HepG2 (cell line): ENCODE measurements at regions not wholly inside any gene's neighbourhood (a gene's known extent, or its start where the extent isn't known, plus 50 kb on each side); places are given as distances from the start of the nearest gene placed in this dataset.

Experiments used
- ATAC-seq: fragments of 200-7000 bp; cut with Tn5 transposase; 3 replicates; pipeline ENCODE4 v1.9.1; 2020; ENCODE audit warnings: mild to moderate bottlenecking, moderate library complexity
- BruUV-seq: library from RNA; stranded (reverse); fragments of 400-500 nt; replicated peaks from 2 replicates; lab custom pipeline; 2021; lab: Mats Ljungman, UMichigan
- CTCF ChIA-PET: fragments of 300-600 bp; formaldehyde crosslinking; extraction: SDS; loops from one replicate; lab custom pipeline; 2021; ENCODE audit warnings: low total read pairs, inconsistent platforms, low intra/inter-chr PET ratio; lab: Yijun Ruan, JAX
- POLR2A ChIA-PET: fragments of 350-600 bp; sonication (Branson Sonifier 250); formaldehyde crosslinking; loops from one replicate; lab custom pipeline; 2020; ENCODE audit warnings: antibody characterized with exemption, inconsistent platforms; lab: Yijun Ruan, JAX
- DNase-seq: peaks from one replicate; pipeline ENCODE4 v3.0.0-alpha.2; 2015; ENCODE audit warnings: low spot score
- FAIRE-seq: peaks from 3 replicates; lab custom pipeline; 2011; peaks lifted over from hg19 to GRCh38; lab: Jason Lieb, UNC
- H2AFZ ChIP-seq: one replicate; pipeline ENCODE4 v1.6.1; 2011; ENCODE audit warnings: low read length, inconsistent platforms
- H3K27ac ChIP-seq: fragments of 300-600 bp; 3 replicates; pipeline ENCODE4 v1.8.0; 2011; ENCODE audit warnings: mixed run types, mild to moderate bottlenecking, mixed read lengths, low read length, inconsistent platforms; ENCODE audit not compliant: insufficient read depth; ENCODE audit errors: extremely low read length
- H3K27me3 ChIP-seq, 2 experiments: fragments of 200-600 bp in 1 of 2; 2 replicates in 1 of 2; 3 replicates in 1 of 2; pipeline versions ENCODE4 v1.6.0 to v1.8.0; 2011; ENCODE audit warnings: low read length in 2 of 2, mild to moderate bottlenecking in 2 of 2, moderate library complexity in 2 of 2, inconsistent platforms in 1 of 2; ENCODE audit not compliant: insufficient read depth in 2 of 2, control insufficient read depth in 1 of 2
- H3K36me3 ChIP-seq, 2 experiments: fragments of 200-600 bp in 1 of 2; replicated peaks in 1 of 2; 2 replicates in 1 of 2; 3 replicates in 1 of 2; pipeline versions ENCODE4 v1.5.1 to v1.8.0; 2011; ENCODE audit warnings: low read length in 2 of 2, inconsistent platforms in 1 of 2; ENCODE audit not compliant: insufficient read depth in 2 of 2, control insufficient read depth in 1 of 2
- H3K4me1 ChIP-seq: 2 replicates; pipeline ENCODE4 v1.5.1; 2012; ENCODE audit warnings: low read length, inconsistent platforms; ENCODE audit not compliant: insufficient read depth
- H3K4me2 ChIP-seq: 2 replicates; pipeline ENCODE4 v1.6.0; 2011; ENCODE audit warnings: low read depth, low read length, inconsistent platforms
- H3K4me3 ChIP-seq, 3 experiments: fragments of 200-600 bp in 1 of 3; sonication (generic), shearing (Covaris generic) in 1 of 3; replicated peaks in 1 of 3; 2 replicates each; pipeline ENCODE4 v1.5.1; 2011 to 2016; ENCODE audit warnings: low read length in 3 of 3, inconsistent platforms in 2 of 3, low read depth in 2 of 3, mild to moderate bottlenecking in 2 of 3, control low read depth in 1 of 3, mixed read lengths in 1 of 3; ENCODE audit not compliant: insufficient read depth in 1 of 3
- H3K79me2 ChIP-seq: one replicate; pipeline ENCODE4 v1.6.1; 2011; ENCODE audit warnings: low read length, inconsistent platforms; ENCODE audit not compliant: insufficient read depth
- H3K9ac ChIP-seq: 2 replicates; pipeline ENCODE4 v1.6.0; 2011; ENCODE audit warnings: mild to moderate bottlenecking, low read depth, low read length, inconsistent platforms; ENCODE audit not compliant: insufficient read depth
- H3K9me3 ChIP-seq: 2 replicates; pipeline ENCODE4 v1.5.1; 2012; ENCODE audit warnings: mild to moderate bottlenecking, low read length
- H4K20me1 ChIP-seq: 2 replicates; pipeline ENCODE4 v1.6.0; 2011; ENCODE audit warnings: inconsistent platforms, mild to moderate bottlenecking, low read length, moderate library complexity; ENCODE audit not compliant: insufficient read depth
- BORCS8-MEF2B ChIP-seq: sonication (generic); formaldehyde crosslinking; IDR thresholded peaks from 2 replicates; pipeline ENCODE4 v1.8.0; 2022; ENCODE audit warnings: mild to moderate bottlenecking, missing genetic modification reagents
- CREB1 ChIP-seq, 2 experiments: fragments of 450-650 bp in 1 of 2; IDR thresholded peaks; 2 replicates each; pipeline ENCODE4 v1.6.1; 2016 to 2017; ENCODE audit warnings: control low read depth in 1 of 2, mild to moderate bottlenecking in 1 of 2, missing compliant biosample characterization in 1 of 2, missing genetic modification characterization in 1 of 2
- FOXJ3 ChIP-seq: sonication (generic); formaldehyde crosslinking; IDR thresholded peaks from 2 replicates; pipeline ENCODE4 v1.4.0; 2020; ENCODE audit warnings: missing genetic modification reagents, mild to moderate bottlenecking, borderline replicate concordance
- KDM5A ChIP-seq: fragments of 200-600 bp; sonication (generic); IDR thresholded peaks from 2 replicates; pipeline ENCODE4 v1.7.0; 2018; ENCODE audit warnings: antibody characterized with exemption, mild to moderate bottlenecking, low read length, borderline replicate concordance
- SMAD9 ChIP-seq: sonication (generic); formaldehyde crosslinking; IDR thresholded peaks from 2 replicates; pipeline ENCODE4 v1.5.1; 2020; ENCODE audit warnings: mild to moderate bottlenecking, missing genetic modification reagents
- SMC3 ChIP-seq: IDR thresholded peaks from 2 replicates; pipeline ENCODE4 v1.6.1; 2011; ENCODE audit warnings: low read length, improper control_type of control experiment
- ZFP36 ChIP-seq: fragments of 150-350 bp; IDR thresholded peaks from 2 replicates; pipeline ENCODE4 v1.6.1; 2018; ENCODE audit warnings: borderline replicate concordance, low read length, low read depth; ENCODE audit not compliant: partially characterized antibody
- ZNF282 ChIP-seq: fragments of 450-650 bp; IDR thresholded peaks from 2 replicates; pipeline ENCODE4 v1.6.1; 2018; ENCODE audit not compliant: partially characterized antibody
- ZNF468 ChIP-seq: sonication (generic); formaldehyde crosslinking; IDR thresholded peaks from 2 replicates; pipeline ENCODE4 v1.8.0; 2022; ENCODE audit warnings: mild to moderate bottlenecking, moderate library complexity, missing genetic modification reagents
- ZNF577 ChIP-seq: sonication (generic); formaldehyde crosslinking; IDR thresholded peaks from 2 replicates; pipeline ENCODE4 v1.4.0; 2020; ENCODE audit warnings: mild to moderate bottlenecking, low read depth, missing genetic modification reagents, borderline replicate concordance
- WGBS: methylation state at CpG from one replicate; pipeline ENCODE4 v1.1.6; 2017; ENCODE audit warnings: low lambda C conversion rate; 5-methylcytosine and 5-hydroxymethylcytosine counted together
- in situ Hi-C: cut with HindIII; loops from 2 replicates; pipeline ENCODE4 v1.10.0; 2017; ENCODE audit warnings: low pct_unique_long_range_greater_than_20kb; ENCODE audit not compliant: extremely low pct_ligation_motif_present
- intact Hi-C: fragments of 100-400 bp; cut with micrococcal nuclease; formaldehyde crosslinking; loops from one replicate; pipeline ENCODE4 v1.10.0; 2022; ENCODE audit not compliant: unreplicated experiment
- TF ChIP-seq, protein P1 (sequence below): IDR thresholded peaks from 2 replicates; pipeline ENCODE4 v1.6.1; 2016; ENCODE audit warnings: missing biosample characterization, missing genetic modification reagents, low read depth
- TF ChIP-seq, protein P2 (sequence below): sonication (generic); formaldehyde crosslinking; IDR thresholded peaks from 2 replicates; pipeline ENCODE4 v1.9.0; 2021; ENCODE audit warnings: missing genetic modification reagents, mild to moderate bottlenecking, borderline replicate concordance
- TF ChIP-seq, protein P3 (sequence below): fragments of 450-650 bp; IDR thresholded peaks from 2 replicates; pipeline ENCODE4 v1.6.1; 2017
- TF ChIP-seq, protein P4 (sequence below): sonication (generic); formaldehyde crosslinking; IDR thresholded peaks from 2 replicates; pipeline ENCODE4 v1.9.0; 2021; ENCODE audit warnings: missing genetic modification reagents, mild to moderate bottlenecking, borderline replicate concordance
- TF ChIP-seq, protein P5 (sequence below): IDR thresholded peaks from 2 replicates; pipeline ENCODE4 v1.6.1; 2018; ENCODE audit warnings: missing genetic modification reagents, mild to moderate bottlenecking, missing compliant biosample characterization

DNA sequence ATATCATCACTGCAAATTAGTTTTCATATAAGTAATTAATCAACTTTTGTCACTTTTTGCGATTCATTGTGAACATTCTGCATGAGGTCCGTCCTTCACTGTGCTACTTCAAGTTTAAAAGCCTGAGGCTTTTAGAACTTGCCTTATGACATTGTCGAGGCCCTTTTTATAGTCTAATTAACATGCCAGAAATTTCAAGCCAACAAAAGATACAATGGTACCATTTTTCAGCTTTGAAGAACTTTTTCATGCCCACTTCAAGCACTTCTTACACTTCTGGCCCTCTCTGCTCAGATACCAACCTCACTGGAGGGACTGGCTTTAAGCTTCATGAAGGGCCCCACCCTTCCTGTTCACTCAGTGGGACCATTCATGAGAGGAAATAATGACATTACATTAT is 323.1 kb downstream of the TPBG start:
- in situ Hi-C loops (no loop called here), intact Hi-C loops (no loop called here)
- Histone ChIP-seq H3K27me3 (no peaks in the 10 kb centered on the region; a peak in 1 of 5 replicates), H3K9me3 (no peaks in the 10 kb centered on the region), H3K27ac (no peak overlapping the region), H4K20me1 (no peaks in the 10 kb centered on the region), H3K79me2 (no peaks in the 10 kb centered on the region), H3K4me1 (peaks cover under 1% of the 10 kb centered on the region; the same call in 1 of the 2 replicates), H3K4me2 (no peak overlapping the region), H3K9ac (no peak overlapping the region), H2AFZ (no peak overlapping the region), H3K4me3 (no peak overlapping the region)
- DNase-seq (no peak), ATAC-seq (no peak), FAIRE-seq (no peak)
- no TSS peak for BruUV-seq
- ChIA-PET POLR2A (no interaction called here), CTCF (no interaction called here)
- WGBS, result 0% methylated on average over 3 of the region's 3 CpGs
- TF ChIP-seq, protein P1, sequence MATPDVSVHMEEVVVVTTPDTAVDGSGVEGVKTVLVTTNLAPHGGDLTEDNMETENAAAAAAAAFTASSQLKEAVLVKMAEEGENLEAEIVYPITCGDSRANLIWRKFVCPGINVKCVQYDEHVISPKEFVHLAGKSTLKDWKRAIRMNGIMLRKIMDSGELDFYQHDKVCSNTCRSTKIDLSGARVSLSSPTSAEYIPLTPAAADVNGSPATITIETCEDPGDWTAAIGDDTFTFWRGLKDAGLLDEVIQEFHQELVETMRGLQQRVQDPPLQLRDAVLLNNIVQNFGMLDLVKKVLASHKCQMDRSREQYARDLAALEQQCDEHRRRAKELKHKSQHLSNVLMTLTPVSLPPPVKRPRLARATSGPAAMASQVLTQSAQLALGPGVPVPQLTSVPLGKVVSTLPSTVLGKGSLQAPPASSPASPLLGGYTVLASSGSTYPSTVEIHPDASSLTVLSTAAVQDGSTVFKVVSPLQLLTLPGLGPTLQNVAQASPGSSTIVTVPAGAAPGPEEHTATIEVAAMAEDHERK (CRISPR knock-in tag), result no peak
- TF ChIP-seq, protein P2, sequence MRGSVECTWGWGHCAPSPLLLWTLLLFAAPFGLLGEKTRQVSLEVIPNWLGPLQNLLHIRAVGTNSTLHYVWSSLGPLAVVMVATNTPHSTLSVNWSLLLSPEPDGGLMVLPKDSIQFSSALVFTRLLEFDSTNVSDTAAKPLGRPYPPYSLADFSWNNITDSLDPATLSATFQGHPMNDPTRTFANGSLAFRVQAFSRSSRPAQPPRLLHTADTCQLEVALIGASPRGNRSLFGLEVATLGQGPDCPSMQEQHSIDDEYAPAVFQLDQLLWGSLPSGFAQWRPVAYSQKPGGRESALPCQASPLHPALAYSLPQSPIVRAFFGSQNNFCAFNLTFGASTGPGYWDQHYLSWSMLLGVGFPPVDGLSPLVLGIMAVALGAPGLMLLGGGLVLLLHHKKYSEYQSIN, result no peak
- TF ChIP-seq KDM5A (no peak), ZNF468 (no peak), BORCS8-MEF2B (CRISPR knock-in tag) (no peak), CREB1 (IDR thresholded peaks at IDR 0.05) (no peak), CREB1 (CRISPR knock-in tag; IDR thresholded peaks at IDR 0.05) (no peak), FOXJ3 (no peak), ZNF577 (CRISPR knock-in tag) (no peak), ZNF282 (no peak), ZFP36 (no peak), SMC3 (no peak), SMAD9 (CRISPR knock-in tag) (no peak)
- TF ChIP-seq, protein P3, sequence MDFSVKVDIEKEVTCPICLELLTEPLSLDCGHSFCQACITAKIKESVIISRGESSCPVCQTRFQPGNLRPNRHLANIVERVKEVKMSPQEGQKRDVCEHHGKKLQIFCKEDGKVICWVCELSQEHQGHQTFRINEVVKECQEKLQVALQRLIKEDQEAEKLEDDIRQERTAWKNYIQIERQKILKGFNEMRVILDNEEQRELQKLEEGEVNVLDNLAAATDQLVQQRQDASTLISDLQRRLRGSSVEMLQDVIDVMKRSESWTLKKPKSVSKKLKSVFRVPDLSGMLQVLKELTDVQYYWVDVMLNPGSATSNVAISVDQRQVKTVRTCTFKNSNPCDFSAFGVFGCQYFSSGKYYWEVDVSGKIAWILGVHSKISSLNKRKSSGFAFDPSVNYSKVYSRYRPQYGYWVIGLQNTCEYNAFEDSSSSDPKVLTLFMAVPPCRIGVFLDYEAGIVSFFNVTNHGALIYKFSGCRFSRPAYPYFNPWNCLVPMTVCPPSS, result no peak
- TF ChIP-seq, protein P4, sequence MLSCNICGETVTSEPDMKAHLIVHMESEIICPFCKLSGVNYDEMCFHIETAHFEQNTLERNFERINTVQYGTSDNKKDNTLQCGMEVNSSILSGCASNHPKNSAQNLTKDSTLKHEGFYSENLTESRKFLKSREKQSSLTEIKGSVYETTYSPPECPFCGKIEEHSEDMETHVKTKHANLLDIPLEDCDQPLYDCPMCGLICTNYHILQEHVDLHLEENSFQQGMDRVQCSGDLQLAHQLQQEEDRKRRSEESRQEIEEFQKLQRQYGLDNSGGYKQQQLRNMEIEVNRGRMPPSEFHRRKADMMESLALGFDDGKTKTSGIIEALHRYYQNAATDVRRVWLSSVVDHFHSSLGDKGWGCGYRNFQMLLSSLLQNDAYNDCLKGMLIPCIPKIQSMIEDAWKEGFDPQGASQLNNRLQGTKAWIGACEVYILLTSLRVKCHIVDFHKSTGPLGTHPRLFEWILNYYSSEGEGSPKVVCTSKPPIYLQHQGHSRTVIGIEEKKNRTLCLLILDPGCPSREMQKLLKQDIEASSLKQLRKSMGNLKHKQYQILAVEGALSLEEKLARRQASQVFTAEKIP, result no peak
- TF ChIP-seq, protein P5, sequence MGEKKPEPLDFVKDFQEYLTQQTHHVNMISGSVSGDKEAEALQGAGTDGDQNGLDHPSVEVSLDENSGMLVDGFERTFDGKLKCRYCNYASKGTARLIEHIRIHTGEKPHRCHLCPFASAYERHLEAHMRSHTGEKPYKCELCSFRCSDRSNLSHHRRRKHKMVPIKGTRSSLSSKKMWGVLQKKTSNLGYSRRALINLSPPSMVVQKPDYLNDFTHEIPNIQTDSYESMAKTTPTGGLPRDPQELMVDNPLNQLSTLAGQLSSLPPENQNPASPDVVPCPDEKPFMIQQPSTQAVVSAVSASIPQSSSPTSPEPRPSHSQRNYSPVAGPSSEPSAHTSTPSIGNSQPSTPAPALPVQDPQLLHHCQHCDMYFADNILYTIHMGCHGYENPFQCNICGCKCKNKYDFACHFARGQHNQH, result no peak
- TF ChIP-seq, all 625 proteins: peak for 0
- no peaks in the 10 kb centered on the region for H3K36me3 ChIP-seq
